SK-N-SH (cell line): ENCODE measurements at regions not wholly inside any gene's neighbourhood (a gene's known extent, or its start where the extent isn't known, plus 50 kb on each side); places are given as distances from the start of the nearest gene placed in this dataset.

Experiments used
- CTCF ChIA-PET: fragments of 300-600, 350-600 bp; formaldehyde crosslinking; extraction: SDS; loops from one replicate; lab custom pipeline; 2021; lab: Yijun Ruan, JAX
- POLR2A ChIA-PET: fragments of 350-600 bp; sonication (Branson Sonifier 250); formaldehyde crosslinking; extraction: SDS; loops from one replicate; lab custom pipeline; 2020; ENCODE audit warnings: antibody characterized with exemption, inconsistent platforms; lab: Yijun Ruan, JAX
- DNase-seq: peaks from one replicate; pipeline ENCODE4 v3.0.0; 2012
- H2AFZ ChIP-seq: fragments of 200-600 bp; sonication (generic); 2 replicates; pipeline ENCODE4 v1.8.1; 2016; ENCODE audit warnings: antibody characterized with exemption, mild to moderate bottlenecking, low read depth
- H3F3A ChIP-seq: fragments of 200-600 bp; sonication (generic); replicated peaks from 2 replicates; pipeline ENCODE3; 2016; ENCODE audit warnings: antibody characterized with exemption, mild to moderate bottlenecking; ENCODE audit not compliant: insufficient read depth
- H3K27ac ChIP-seq, 2 experiments: fragments of 200-500 bp in 1 of 2; fragments of 200-600 bp in 1 of 2; sonication (Bioruptor generic) in 1 of 2; sonication (generic), shearing (Covaris generic) in 1 of 2; 2 replicates each; pipeline versions ENCODE4 v1.5.1 to v1.6.1; 2014 to 2016; ENCODE audit warnings: low read depth in 2 of 2, inconsistent platforms in 1 of 2, low read length in 1 of 2, mild to moderate bottlenecking in 1 of 2, mixed read lengths in 1 of 2
- H3K27me3 ChIP-seq: fragments of 200-600 bp; sonication (generic), shearing (Covaris generic); 2 replicates; pipeline ENCODE4 v1.6.1; 2016; ENCODE audit warnings: mixed run types; ENCODE audit not compliant: insufficient read depth
- H3K36me3 ChIP-seq, 2 experiments: fragments of 200-500 bp in 1 of 2; fragments of 200-600 bp in 1 of 2; sonication (Bioruptor generic) in 1 of 2; sonication (generic) in 1 of 2; replicated peaks in 1 of 2; 2 replicates each; pipeline versions ENCODE3 to v1.5.1; 2014 to 2016; ENCODE audit warnings: low read length in 1 of 2, mild to moderate bottlenecking in 1 of 2; ENCODE audit not compliant: insufficient read depth in 2 of 2, control insufficient read depth in 1 of 2
- H3K4me1 ChIP-seq, 2 experiments: fragments of 200-500 bp in 1 of 2; fragments of 200-600 bp in 1 of 2; sonication (Bioruptor generic) in 1 of 2; sonication (generic), shearing (Covaris generic) in 1 of 2; 2 replicates each; pipeline versions ENCODE4 v1.5.1 to v1.6.1; 2014 to 2016; ENCODE audit warnings: low read depth in 1 of 2, low read length in 1 of 2, mixed run types in 1 of 2; ENCODE audit not compliant: insufficient read depth in 2 of 2, control insufficient read depth in 1 of 2
- H3K4me2 ChIP-seq: fragments of 200-600 bp; sonication (generic), shearing (Covaris generic); 2 replicates; pipeline ENCODE4 v1.6.1; 2017; ENCODE audit warnings: mixed run types
- H3K4me3 ChIP-seq, 2 experiments: fragments of 200-500 bp in 1 of 2; fragments of 200-600 bp in 1 of 2; sonication (Bioruptor generic) in 1 of 2; sonication (generic), shearing (Covaris generic) in 1 of 2; 2 replicates each; pipeline versions ENCODE4 v1.5.1 to v1.8.1; 2014 to 2016; ENCODE audit warnings: low read depth in 2 of 2, inconsistent platforms in 1 of 2, low read length in 1 of 2, mild to moderate bottlenecking in 1 of 2, mixed read lengths in 1 of 2, moderate library complexity in 1 of 2
- H3K79me2 ChIP-seq: fragments of 200-600 bp; sonication (generic); 2 replicates; pipeline ENCODE4 v1.8.1; 2017; ENCODE audit warnings: mild to moderate bottlenecking; ENCODE audit not compliant: insufficient read depth
- H3K9ac ChIP-seq: fragments of 200-600 bp; sonication (generic); 2 replicates; pipeline ENCODE4 v1.6.1; 2017; ENCODE audit warnings: mixed run types
- H3K9me2 ChIP-seq: fragments of 200-600 bp; sonication (generic); 2 replicates; pipeline ENCODE4 v1.6.1; 2017; ENCODE audit warnings: mixed run types
- H3K9me3 ChIP-seq: fragments of 200-600 bp; sonication (generic); 2 replicates; pipeline ENCODE4 v1.6.1; 2017; ENCODE audit warnings: mixed run types, mild to moderate bottlenecking, moderate library complexity
- H4K20me1 ChIP-seq: fragments of 200-600 bp; sonication (generic); 2 replicates; pipeline ENCODE4 v1.6.1; 2017; ENCODE audit warnings: mild to moderate bottlenecking, mixed run types; ENCODE audit not compliant: insufficient read depth
- CTCF ChIP-seq: fragments of 200-600 bp; sonication (generic); IDR thresholded peaks from 2 replicates; pipeline ENCODE4 v1.6.1; 2017; ENCODE audit warnings: antibody characterized with exemption, mild to moderate bottlenecking, moderate library complexity
- ELF1 ChIP-seq: IDR thresholded peaks from 2 replicates; pipeline ENCODE4 v1.4.0; 2012
- EZH2phosphoT487 ChIP-seq: fragments of 200-600 bp; sonication (generic); IDR thresholded peaks from 2 replicates; pipeline ENCODE4 v1.6.1; 2017; ENCODE audit warnings: low read depth, mixed run types, mild to moderate bottlenecking, antibody characterized with exemption, moderate library complexity, borderline replicate concordance
- FOSL2 ChIP-seq: IDR thresholded peaks from 2 replicates; pipeline ENCODE4 v1.4.0; 2012; ENCODE audit warnings: low read depth, mild to moderate bottlenecking, moderate library complexity, borderline replicate concordance
- GABPA ChIP-seq: IDR thresholded peaks from 2 replicates; pipeline ENCODE4 v1.4.0; 2012; ENCODE audit warnings: low read depth, mild to moderate bottlenecking
- MEF2A ChIP-seq: IDR thresholded peaks from 2 replicates; pipeline ENCODE4 v1.4.0; 2012; ENCODE audit warnings: low read depth, borderline replicate concordance
- NRF1 ChIP-seq: IDR thresholded peaks from 2 replicates; pipeline ENCODE4 v1.6.1; 2012; ENCODE audit warnings: low read depth, mild to moderate bottlenecking, low read length
- POLR2AphosphoS5 ChIP-seq: IDR thresholded peaks from 2 replicates; pipeline ENCODE4 v1.6.1; 2012; ENCODE audit warnings: low read depth, low read length
- RCOR1 ChIP-seq: fragments of 150-350 bp; IDR thresholded peaks from 2 replicates; pipeline ENCODE4 v1.6.1; 2017; ENCODE audit warnings: antibody characterized with exemption, low read length
- SMC3 ChIP-seq: IDR thresholded peaks from 2 replicates; pipeline ENCODE4 v1.6.1; 2012; ENCODE audit warnings: low read depth, low read length, improper control_type of control experiment
- TAF1 ChIP-seq: IDR thresholded peaks from 2 replicates; pipeline ENCODE4 v1.6.1; 2012; ENCODE audit warnings: low read depth, mild to moderate bottlenecking, low read length, moderate library complexity, borderline replicate concordance
- TEAD4 ChIP-seq: IDR thresholded peaks from 2 replicates; pipeline ENCODE4 v1.4.0; 2012; ENCODE audit warnings: mild to moderate bottlenecking, borderline replicate concordance; ENCODE audit not compliant: insufficient read depth
- USF2 ChIP-seq: fragments of 150-350 bp; IDR thresholded peaks from 2 replicates; pipeline ENCODE4 v1.6.1; 2017; ENCODE audit warnings: antibody characterized with exemption, low read length, low read depth, borderline replicate concordance
- YY1 ChIP-seq: IDR thresholded peaks from 2 replicates; pipeline ENCODE4 v1.4.0; 2012; ENCODE audit warnings: low read depth, mild to moderate bottlenecking
- ZBTB33 ChIP-seq: IDR thresholded peaks from 2 replicates; pipeline ENCODE4 v1.4.0; 2012; ENCODE audit warnings: low read depth, borderline replicate concordance
- WGBS: methylation state at CpG from one replicate; pipeline ENCODE4 v1.1.6; 2017; ENCODE audit warnings: low lambda C conversion rate; 5-methylcytosine and 5-hydroxymethylcytosine counted together
- TF ChIP-seq, protein P1 (sequence below): IDR thresholded peaks from 2 replicates; pipeline ENCODE4 v1.4.0; 2012; ENCODE audit warnings: low read depth, borderline replicate concordance
- TF ChIP-seq, protein P2 (sequence below): IDR thresholded peaks from 2 replicates; pipeline ENCODE4 v1.4.0; 2012; ENCODE audit warnings: low read depth

GRCh38 chr20:40572251-40572650 is 116.8 kb downstream of the MAFB start:
- Histone ChIP-seq H4K20me1 (no peaks in the 10 kb centered on the region), H3K27me3 (no peaks in the 10 kb centered on the region), H3K36me3 (no peaks in the 10 kb centered on the region), H3K4me1 (no peaks in the 10 kb centered on the region), H3K79me2 (no peaks in the 10 kb centered on the region), H3K4me2 (no peak overlapping the region), H3K9me3 (no peaks in the 10 kb centered on the region), H3K27ac (no peak overlapping the region), H3K9ac (no peak overlapping the region), H3K9me2 (no peaks in the 10 kb centered on the region), H2AFZ (no peak overlapping the region), H3K4me3 (no peak overlapping the region), H3F3A (no peaks in the 10 kb centered on the region)
- TF ChIP-seq NRF1 = no peak
- TF ChIP-seq ZBTB33 = no peak
- no peak for TF ChIP-seq TEAD4
- DNase-seq = no peak
- 0% methylated on average over 1 of the region's 1 CpG for WGBS
- CTCF ChIA-PET = no interaction called here
- POLR2A ChIA-PET = no interaction called here

GRCh38 chr20:40571639-40572038 is 117.4 kb downstream of the MAFB start:
- Histone ChIP-seq H3K27me3 (no peaks in the 10 kb centered on the region), H3K9ac (no peak overlapping the region), H3K79me2 (no peaks in the 10 kb centered on the region), H3F3A (no peaks in the 10 kb centered on the region), H4K20me1 (no peaks in the 10 kb centered on the region), H3K9me3 (no peaks in the 10 kb centered on the region), H3K4me1 (no peaks in the 10 kb centered on the region), H3K36me3 (no peaks in the 10 kb centered on the region), H2AFZ (no peak overlapping the region), H3K4me2 (no peak overlapping the region), H3K4me3 (no peak overlapping the region), H3K9me2 (no peaks in the 10 kb centered on the region), H3K27ac (no peak overlapping the region)
- TF ChIP-seq YY1 = no peak
- TF ChIP-seq, protein P1, sequence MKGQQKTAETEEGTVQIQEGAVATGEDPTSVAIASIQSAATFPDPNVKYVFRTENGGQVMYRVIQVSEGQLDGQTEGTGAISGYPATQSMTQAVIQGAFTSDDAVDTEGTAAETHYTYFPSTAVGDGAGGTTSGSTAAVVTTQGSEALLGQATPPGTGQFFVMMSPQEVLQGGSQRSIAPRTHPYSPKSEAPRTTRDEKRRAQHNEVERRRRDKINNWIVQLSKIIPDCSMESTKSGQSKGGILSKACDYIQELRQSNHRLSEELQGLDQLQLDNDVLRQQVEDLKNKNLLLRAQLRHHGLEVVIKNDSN = no peak
- no peak for TF ChIP-seq TEAD4
- no peak for TF ChIP-seq RCOR1
- no peak for TF ChIP-seq GABPA
- no peak for TF ChIP-seq USF2
- TF ChIP-seq FOSL2 = no peak
- no peak for TF ChIP-seq MEF2A
- TF ChIP-seq NRF1 = no peak
- no peak for TF ChIP-seq ELF1
- TF ChIP-seq CTCF = no peak
- no peak for TF ChIP-seq EZH2phosphoT487
- no peak for TF ChIP-seq TAF1
- no peak for TF ChIP-seq SMC3
- TF ChIP-seq, protein P2, sequence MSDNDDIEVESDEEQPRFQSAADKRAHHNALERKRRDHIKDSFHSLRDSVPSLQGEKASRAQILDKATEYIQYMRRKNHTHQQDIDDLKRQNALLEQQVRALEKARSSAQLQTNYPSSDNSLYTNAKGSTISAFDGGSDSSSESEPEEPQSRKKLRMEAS = no peak
- TF ChIP-seq POLR2AphosphoS5 = no peak
- WGBS = 50% methylated on average over 1 of the region's 1 CpG
- DNase-seq = no peak
- ChIA-PET POLR2A (no interaction called here), CTCF (no interaction called here)
